Liver (tissue), 8 donors: ENCODE measurements at regions not wholly inside any gene's neighbourhood (a gene's known extent, or its start where the extent isn't known, plus 50 kb on each side); places are given as distances from the start of the nearest gene placed in this dataset.

Experiments used
- DNase-seq: peaks from one replicate; pipeline ENCODE4 v3.0.0-alpha.2; 2017; ENCODE audit warnings: low spot score
- H3K27ac ChIP-seq, 2 donors: one replicate each; pipeline ENCODE4 v1.7.0; 2013; ENCODE audit warnings: inconsistent platforms in 2 of 2, low read length in 2 of 2, control low read depth in 1 of 2, low read depth in 1 of 2, mild to moderate bottlenecking in 1 of 2
- H3K27me3 ChIP-seq, 4 donors: one replicate each; pipeline versions ENCODE4 v1.6.1 to v1.7.0; 2013; ENCODE audit warnings: low read length in 3 of 4, inconsistent platforms in 1 of 4, mild to moderate bottlenecking in 1 of 4, moderate library complexity in 1 of 4; ENCODE audit not compliant: control insufficient read depth in 4 of 4, insufficient read depth in 4 of 4
- H3K36me3 ChIP-seq, 4 donors: one replicate each; pipeline versions ENCODE4 v1.6.1 to v1.7.0; 2013; ENCODE audit warnings: low read length in 3 of 4, mild to moderate bottlenecking in 3 of 4, low read depth in 1 of 4, moderate library complexity in 1 of 4; ENCODE audit not compliant: control insufficient read depth in 4 of 4, insufficient read depth in 3 of 4
- H3K4me1 ChIP-seq, 4 donors: one replicate each; pipeline versions ENCODE4 v1.6.1 to v1.7.0; 2013; ENCODE audit warnings: low read length in 3 of 4, mild to moderate bottlenecking in 3 of 4, moderate library complexity in 1 of 4; ENCODE audit not compliant: control insufficient read depth in 4 of 4, insufficient read depth in 4 of 4
- H3K4me3 ChIP-seq, 3 donors: one replicate each; pipeline versions ENCODE4 v1.6.1 to v1.7.0; 2013; ENCODE audit warnings: low read length in 3 of 3, control low read depth in 1 of 3, low read depth in 1 of 3, mild to moderate bottlenecking in 1 of 3
- H3K9ac ChIP-seq, 2 donors: one replicate each; pipeline ENCODE4 v1.7.0; 2013; ENCODE audit warnings: low read length in 2 of 2, mild to moderate bottlenecking in 2 of 2, moderate library complexity in 2 of 2, control low read depth in 1 of 2, low read depth in 1 of 2
- H3K9me3 ChIP-seq, 4 donors: one replicate each; pipeline versions ENCODE4 v1.6.1 to v1.7.0; 2013; ENCODE audit warnings: low read length in 3 of 4; ENCODE audit not compliant: control insufficient read depth in 4 of 4
- ATF3 ChIP-seq: IDR thresholded peaks from 2 replicates; pipeline ENCODE4 v1.6.1; 2016; ENCODE audit warnings: antibody characterized with exemption
- EGR1 ChIP-seq, 2 donors: IDR thresholded peaks; 2 replicates each; pipeline ENCODE4 v1.6.1; 2016 to 2018; ENCODE audit warnings: antibody characterized with exemption in 2 of 2, low read depth in 2 of 2
- FOXA1 ChIP-seq: IDR thresholded peaks from 2 replicates; pipeline ENCODE4 v1.6.1; 2016; ENCODE audit warnings: antibody characterized with exemption
- FOXA2 ChIP-seq: IDR thresholded peaks from 2 replicates; pipeline ENCODE4 v1.6.1; 2016; ENCODE audit warnings: antibody characterized with exemption
- GABPA ChIP-seq, 2 donors: IDR thresholded peaks in 1 of 2; conservative IDR thresholded peaks in 1 of 2; 2 replicates each; pipeline ENCODE4 v1.6.1; 2016; ENCODE audit warnings: antibody characterized with exemption in 2 of 2, mild to moderate bottlenecking in 1 of 2, moderate library complexity in 1 of 2
- HNF4A ChIP-seq, 2 donors: conservative IDR thresholded peaks; 2 replicates each; pipeline ENCODE4 v1.6.1; 2016; ENCODE audit warnings: antibody characterized with exemption in 2 of 2, mild to moderate bottlenecking in 2 of 2
- HNF4G ChIP-seq: IDR thresholded peaks from 2 replicates; pipeline ENCODE4 v1.6.1; 2016; ENCODE audit warnings: antibody characterized with exemption
- JUND ChIP-seq, 2 donors: IDR thresholded peaks; 2 replicates each; pipeline ENCODE4 v1.6.1; 2016; ENCODE audit warnings: antibody characterized with exemption in 2 of 2
- NR2F2 ChIP-seq: IDR thresholded peaks from 2 replicates; pipeline ENCODE4 v1.6.1; 2016; ENCODE audit warnings: antibody characterized with exemption
- RAD21 ChIP-seq, 2 donors: IDR thresholded peaks; 2 replicates each; pipeline ENCODE4 v1.6.1; 2016; ENCODE audit warnings: antibody characterized with exemption in 2 of 2, mild to moderate bottlenecking in 2 of 2
- RXRA ChIP-seq, 2 donors: IDR thresholded peaks; 2 replicates each; pipeline ENCODE4 v1.6.1; 2017 to 2018; ENCODE audit warnings: antibody characterized with exemption in 2 of 2, mild to moderate bottlenecking in 1 of 2
- SP1 ChIP-seq: IDR thresholded peaks from 2 replicates; pipeline ENCODE4 v1.6.1; 2018; ENCODE audit warnings: antibody characterized with exemption, mild to moderate bottlenecking
- TAF1 ChIP-seq: conservative IDR thresholded peaks from 2 replicates; pipeline ENCODE4 v1.6.1; 2016; ENCODE audit warnings: antibody characterized with exemption, mild to moderate bottlenecking
- YY1 ChIP-seq: IDR thresholded peaks from 2 replicates; pipeline ENCODE4 v1.6.1; 2016; ENCODE audit warnings: antibody characterized with exemption, mild to moderate bottlenecking
- WGBS: extraction: QIAGEN DNeasy Blood & Tissue Kit; methylation state at CpG from one replicate; pipeline ENCODE4 v1.1.7; 2013; 5-methylcytosine and 5-hydroxymethylcytosine counted together
- TF ChIP-seq, protein P1 (sequence below): IDR thresholded peaks from 2 replicates; pipeline ENCODE4 v1.6.1; 2016; ENCODE audit warnings: antibody characterized with exemption
- TF ChIP-seq, protein P2 (sequence below): IDR thresholded peaks from 2 replicates; pipeline ENCODE4 v1.6.1; 2016; ENCODE audit warnings: antibody characterized with exemption, mild to moderate bottlenecking
- TF ChIP-seq, protein P3 (sequence below): fragments of 150-350 bp; IDR thresholded peaks from 2 replicates; pipeline ENCODE4 v1.5.1; 2017; ENCODE audit warnings: improper control_type of control experiment, low read depth, low read length; ENCODE audit not compliant: missing input control
- donor health status: healthy.
- donor health status: healthy.
- donor health status: healthy.
- donor health status: healthy.
- donor health status: healthy.

DNA sequence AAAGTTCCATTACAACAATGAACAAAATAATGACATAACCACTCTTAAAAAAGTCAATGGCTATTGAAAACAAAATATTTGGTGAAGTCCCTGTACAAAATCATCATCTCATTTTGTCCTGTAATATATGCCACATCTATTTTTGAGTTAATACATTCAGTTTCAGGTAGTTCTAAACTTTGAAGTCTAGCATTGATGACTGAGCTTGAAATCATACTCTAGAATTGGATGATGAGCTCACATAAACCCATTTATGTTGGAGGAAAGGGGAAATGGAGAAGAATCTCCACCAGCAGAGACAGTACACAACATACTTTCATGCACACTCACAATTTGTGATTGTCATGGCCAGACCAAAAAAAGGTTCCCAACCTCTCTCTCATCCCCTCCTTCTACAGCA is 371.1 kb upstream of the NR3C2 start:
- Histone ChIP-seq H3K4me1 (no peaks in the 10 kb centered on the region), H3K9me3 (no peaks in the 10 kb centered on the region), H3K27me3 (no peaks in the 10 kb centered on the region), H3K4me3 (no peak overlapping the region), H3K27ac (no peak overlapping the region), H3K36me3 (no peaks in the 10 kb centered on the region), H3K9ac (no peak overlapping the region)
- TF ChIP-seq HNF4A (conservative IDR thresholded peaks at IDR 0.05): no peak
- TF ChIP-seq, protein P1, sequence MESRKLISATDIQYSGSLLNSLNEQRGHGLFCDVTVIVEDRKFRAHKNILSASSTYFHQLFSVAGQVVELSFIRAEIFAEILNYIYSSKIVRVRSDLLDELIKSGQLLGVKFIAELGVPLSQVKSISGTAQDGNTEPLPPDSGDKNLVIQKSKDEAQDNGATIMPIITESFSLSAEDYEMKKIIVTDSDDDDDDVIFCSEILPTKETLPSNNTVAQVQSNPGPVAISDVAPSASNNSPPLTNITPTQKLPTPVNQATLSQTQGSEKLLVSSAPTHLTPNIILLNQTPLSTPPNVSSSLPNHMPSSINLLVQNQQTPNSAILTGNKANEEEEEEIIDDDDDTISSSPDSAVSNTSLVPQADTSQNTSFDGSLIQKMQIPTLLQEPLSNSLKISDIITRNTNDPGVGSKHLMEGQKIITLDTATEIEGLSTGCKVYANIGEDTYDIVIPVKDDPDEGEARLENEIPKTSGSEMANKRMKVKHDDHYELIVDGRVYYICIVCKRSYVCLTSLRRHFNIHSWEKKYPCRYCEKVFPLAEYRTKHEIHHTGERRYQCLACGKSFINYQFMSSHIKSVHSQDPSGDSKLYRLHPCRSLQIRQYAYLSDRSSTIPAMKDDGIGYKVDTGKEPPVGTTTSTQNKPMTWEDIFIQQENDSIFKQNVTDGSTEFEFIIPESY: no peak
- no peak for TF ChIP-seq EGR1 (IDR thresholded peaks at IDR 0.05; ENCODE audit: low read depth in 2 of 2)
- TF ChIP-seq YY1: no peak
- TF ChIP-seq TAF1: no peak
- TF ChIP-seq FOXA1: no peak
- TF ChIP-seq RXRA (IDR thresholded peaks at IDR 0.05): no peak
- TF ChIP-seq, protein P2, sequence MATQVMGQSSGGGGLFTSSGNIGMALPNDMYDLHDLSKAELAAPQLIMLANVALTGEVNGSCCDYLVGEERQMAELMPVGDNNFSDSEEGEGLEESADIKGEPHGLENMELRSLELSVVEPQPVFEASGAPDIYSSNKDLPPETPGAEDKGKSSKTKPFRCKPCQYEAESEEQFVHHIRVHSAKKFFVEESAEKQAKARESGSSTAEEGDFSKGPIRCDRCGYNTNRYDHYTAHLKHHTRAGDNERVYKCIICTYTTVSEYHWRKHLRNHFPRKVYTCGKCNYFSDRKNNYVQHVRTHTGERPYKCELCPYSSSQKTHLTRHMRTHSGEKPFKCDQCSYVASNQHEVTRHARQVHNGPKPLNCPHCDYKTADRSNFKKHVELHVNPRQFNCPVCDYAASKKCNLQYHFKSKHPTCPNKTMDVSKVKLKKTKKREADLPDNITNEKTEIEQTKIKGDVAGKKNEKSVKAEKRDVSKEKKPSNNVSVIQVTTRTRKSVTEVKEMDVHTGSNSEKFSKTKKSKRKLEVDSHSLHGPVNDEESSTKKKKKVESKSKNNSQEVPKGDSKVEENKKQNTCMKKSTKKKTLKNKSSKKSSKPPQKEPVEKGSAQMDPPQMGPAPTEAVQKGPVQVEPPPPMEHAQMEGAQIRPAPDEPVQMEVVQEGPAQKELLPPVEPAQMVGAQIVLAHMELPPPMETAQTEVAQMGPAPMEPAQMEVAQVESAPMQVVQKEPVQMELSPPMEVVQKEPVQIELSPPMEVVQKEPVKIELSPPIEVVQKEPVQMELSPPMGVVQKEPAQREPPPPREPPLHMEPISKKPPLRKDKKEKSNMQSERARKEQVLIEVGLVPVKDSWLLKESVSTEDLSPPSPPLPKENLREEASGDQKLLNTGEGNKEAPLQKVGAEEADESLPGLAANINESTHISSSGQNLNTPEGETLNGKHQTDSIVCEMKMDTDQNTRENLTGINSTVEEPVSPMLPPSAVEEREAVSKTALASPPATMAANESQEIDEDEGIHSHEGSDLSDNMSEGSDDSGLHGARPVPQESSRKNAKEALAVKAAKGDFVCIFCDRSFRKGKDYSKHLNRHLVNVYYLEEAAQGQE: no peak
- TF ChIP-seq GABPA (IDR thresholded peaks at IDR 0.05 in 1 of 2, conservative IDR thresholded peaks at IDR 0.05 in 1 of 2): no peak
- TF ChIP-seq, protein P3, sequence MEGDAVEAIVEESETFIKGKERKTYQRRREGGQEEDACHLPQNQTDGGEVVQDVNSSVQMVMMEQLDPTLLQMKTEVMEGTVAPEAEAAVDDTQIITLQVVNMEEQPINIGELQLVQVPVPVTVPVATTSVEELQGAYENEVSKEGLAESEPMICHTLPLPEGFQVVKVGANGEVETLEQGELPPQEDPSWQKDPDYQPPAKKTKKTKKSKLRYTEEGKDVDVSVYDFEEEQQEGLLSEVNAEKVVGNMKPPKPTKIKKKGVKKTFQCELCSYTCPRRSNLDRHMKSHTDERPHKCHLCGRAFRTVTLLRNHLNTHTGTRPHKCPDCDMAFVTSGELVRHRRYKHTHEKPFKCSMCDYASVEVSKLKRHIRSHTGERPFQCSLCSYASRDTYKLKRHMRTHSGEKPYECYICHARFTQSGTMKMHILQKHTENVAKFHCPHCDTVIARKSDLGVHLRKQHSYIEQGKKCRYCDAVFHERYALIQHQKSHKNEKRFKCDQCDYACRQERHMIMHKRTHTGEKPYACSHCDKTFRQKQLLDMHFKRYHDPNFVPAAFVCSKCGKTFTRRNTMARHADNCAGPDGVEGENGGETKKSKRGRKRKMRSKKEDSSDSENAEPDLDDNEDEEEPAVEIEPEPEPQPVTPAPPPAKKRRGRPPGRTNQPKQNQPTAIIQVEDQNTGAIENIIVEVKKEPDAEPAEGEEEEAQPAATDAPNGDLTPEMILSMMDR: no peak
- TF ChIP-seq NR2F2: no peak
- no peak for TF ChIP-seq HNF4G
- no peak for TF ChIP-seq FOXA2
- TF ChIP-seq RAD21 (IDR thresholded peaks at IDR 0.05): no peak
- no peak for TF ChIP-seq ATF3
- TF ChIP-seq SP1: no peak
- no peak for DNase-seq

GRCh38 chr4:148812101-148812500 is 369.9 kb upstream of the NR3C2 start:
- no peak for TF ChIP-seq TAF1
- TF ChIP-seq, protein P2: no peak
- no peak for TF ChIP-seq FOXA1
- no peak for TF ChIP-seq JUND (IDR thresholded peaks at IDR 0.05)
- no peak for TF ChIP-seq NR2F2
- no peak for TF ChIP-seq RAD21 (IDR thresholded peaks at IDR 0.05)
- TF ChIP-seq ATF3: no peak
- WGBS: 71% methylated on average over 3 of the region's 3 CpGs
- H3K4me1 ChIP-seq: no peaks in the 10 kb centered on the region
- no peak overlapping the region for H3K27ac ChIP-seq
- H3K27me3 ChIP-seq: no peaks in the 10 kb centered on the region
- no peaks in the 10 kb centered on the region for H3K9me3 ChIP-seq
- H3K4me3 ChIP-seq: no peak overlapping the region
- no peaks in the 10 kb centered on the region for H3K36me3 ChIP-seq
- no peak overlapping the region for H3K9ac ChIP-seq
- DNase-seq: no peak
